K562 (cell line): ENCODE measurements at regions not wholly inside any gene's neighbourhood (a gene's known extent, or its start where the extent isn't known, plus 50 kb on each side); places are given as distances from the start of the nearest gene placed in this dataset.
A peak's percentile ranks its signal among the peaks of the same experiment; 100 is the strongest.

Experiments
- ARID3B ChIP-seq: fragments of 250-450 bp; sonication (Bioruptor Pico); IDR thresholded peaks from 2 replicates; pipeline ENCODE4 v1.4.0; 2020; ENCODE audit warnings: borderline replicate concordance
- DMBX1 ChIP-seq: fragments of 250-450 bp; sonication (Bioruptor Pico); IDR thresholded peaks from 2 replicates; pipeline ENCODE4 v1.8.0; 2022; ENCODE audit warnings: inconsistent platforms, mild to moderate bottlenecking, moderate library complexity, borderline replicate concordance
- ILK ChIP-seq: fragments of 450-650 bp; IDR thresholded peaks from 2 replicates; pipeline ENCODE4 v1.6.1; 2016; ENCODE audit warnings: missing genetic modification characterization, low read depth, mild to moderate bottlenecking, missing compliant biosample characterization, moderate library complexity, borderline replicate concordance
- RHOXF2B ChIP-seq: fragments of 250-450 bp; sonication (Bioruptor Pico); conservative IDR thresholded peaks from 2 replicates; pipeline ENCODE4 v1.5.1; 2021
- ZNF197 ChIP-seq: fragments of 200-800 bp; sonication (Bioruptor generic); IDR thresholded peaks from 2 replicates; pipeline ENCODE4 v1.6.1; 2016; ENCODE audit warnings: low read depth, missing genetic modification characterization, missing compliant biosample characterization
- ZNF253 ChIP-seq: fragments of 250-450 bp; sonication (Bioruptor Pico); conservative IDR thresholded peaks from 2 replicates; pipeline ENCODE4 v1.6.1; 2021; ENCODE audit warnings: mild to moderate bottlenecking
- ZNF324 ChIP-seq: fragments of 250-450 bp; sonication (Bioruptor Pico); IDR thresholded peaks from 2 replicates; pipeline ENCODE4 v1.4.0; 2020; ENCODE audit warnings: mild to moderate bottlenecking
- TF ChIP-seq, protein P1 (sequence below): fragments of 450-650 bp; IDR thresholded peaks from 2 replicates; pipeline ENCODE4 v1.6.1; 2016; ENCODE audit warnings: mild to moderate bottlenecking, moderate library complexity
- TF ChIP-seq, protein P2 (sequence below): fragments of 250-450 bp; sonication (Bioruptor Pico); IDR thresholded peaks from 2 replicates; pipeline ENCODE4 v1.9.0; 2021; ENCODE audit warnings: mild to moderate bottlenecking, inconsistent platforms

DNA sequence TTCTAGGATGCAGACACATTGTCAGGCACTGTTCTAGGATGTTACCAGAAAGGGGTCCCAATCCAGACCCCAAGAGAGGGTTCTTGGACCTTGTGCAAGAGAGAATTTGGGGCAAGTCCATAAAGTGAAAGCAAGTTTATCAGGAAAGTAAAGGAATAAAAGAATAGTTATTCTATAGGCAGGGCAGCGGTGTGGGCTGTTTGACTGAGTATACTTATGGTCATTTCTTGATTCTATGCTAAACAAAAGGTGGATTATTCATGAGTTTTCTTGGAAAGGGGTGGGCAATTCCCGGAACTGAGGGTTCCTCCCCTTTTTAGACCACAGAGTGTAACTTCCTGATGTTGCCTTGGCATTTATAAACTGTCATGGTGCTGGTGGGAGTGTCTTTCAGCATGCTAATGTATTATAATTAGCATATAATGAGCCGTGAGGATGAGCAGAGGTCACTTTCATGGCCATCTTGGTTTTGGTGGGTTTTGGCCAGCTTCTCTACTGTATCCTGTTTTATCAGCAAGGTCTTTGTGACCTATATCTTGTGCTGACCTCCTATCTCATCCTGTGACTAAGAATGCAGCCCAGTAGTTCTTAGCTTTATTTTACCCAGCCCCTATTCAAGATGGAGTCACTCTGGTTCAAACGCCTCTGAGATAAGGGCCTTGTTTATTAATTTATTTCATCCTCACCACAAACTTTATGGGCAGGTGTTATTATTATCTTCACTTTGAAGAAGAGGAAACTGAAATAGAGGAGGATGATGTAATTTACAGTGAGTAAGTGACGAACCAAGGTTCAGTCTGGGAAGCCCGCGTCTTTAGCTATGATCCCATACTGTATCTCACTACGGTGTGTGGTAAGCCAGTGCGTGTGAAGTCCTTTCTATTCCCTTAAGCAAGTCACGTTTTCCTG lies 186.0 kb upstream of the KLF4 start (continued):
- TF ChIP-seq ARID3B (peak; percentile 65; the same call in 1 of the 2 replicates), ZNF253 (CRISPR knock-in tag) (no peak), ILK (peak; percentile 80), RHOXF2B (CRISPR knock-in tag) (0 out of 2 replicates have a peak, but pooled peaks have one; percentile 35), DMBX1 (CRISPR knock-in tag) (peak; percentile 96; the same call in 1 of the 2 replicates), ZNF197 (CRISPR knock-in tag) (peak; percentile 98), ZNF324 (CRISPR knock-in tag) (peak; percentile 78; the same call in 1 of the 2 replicates)
- TF ChIP-seq, protein P1, sequence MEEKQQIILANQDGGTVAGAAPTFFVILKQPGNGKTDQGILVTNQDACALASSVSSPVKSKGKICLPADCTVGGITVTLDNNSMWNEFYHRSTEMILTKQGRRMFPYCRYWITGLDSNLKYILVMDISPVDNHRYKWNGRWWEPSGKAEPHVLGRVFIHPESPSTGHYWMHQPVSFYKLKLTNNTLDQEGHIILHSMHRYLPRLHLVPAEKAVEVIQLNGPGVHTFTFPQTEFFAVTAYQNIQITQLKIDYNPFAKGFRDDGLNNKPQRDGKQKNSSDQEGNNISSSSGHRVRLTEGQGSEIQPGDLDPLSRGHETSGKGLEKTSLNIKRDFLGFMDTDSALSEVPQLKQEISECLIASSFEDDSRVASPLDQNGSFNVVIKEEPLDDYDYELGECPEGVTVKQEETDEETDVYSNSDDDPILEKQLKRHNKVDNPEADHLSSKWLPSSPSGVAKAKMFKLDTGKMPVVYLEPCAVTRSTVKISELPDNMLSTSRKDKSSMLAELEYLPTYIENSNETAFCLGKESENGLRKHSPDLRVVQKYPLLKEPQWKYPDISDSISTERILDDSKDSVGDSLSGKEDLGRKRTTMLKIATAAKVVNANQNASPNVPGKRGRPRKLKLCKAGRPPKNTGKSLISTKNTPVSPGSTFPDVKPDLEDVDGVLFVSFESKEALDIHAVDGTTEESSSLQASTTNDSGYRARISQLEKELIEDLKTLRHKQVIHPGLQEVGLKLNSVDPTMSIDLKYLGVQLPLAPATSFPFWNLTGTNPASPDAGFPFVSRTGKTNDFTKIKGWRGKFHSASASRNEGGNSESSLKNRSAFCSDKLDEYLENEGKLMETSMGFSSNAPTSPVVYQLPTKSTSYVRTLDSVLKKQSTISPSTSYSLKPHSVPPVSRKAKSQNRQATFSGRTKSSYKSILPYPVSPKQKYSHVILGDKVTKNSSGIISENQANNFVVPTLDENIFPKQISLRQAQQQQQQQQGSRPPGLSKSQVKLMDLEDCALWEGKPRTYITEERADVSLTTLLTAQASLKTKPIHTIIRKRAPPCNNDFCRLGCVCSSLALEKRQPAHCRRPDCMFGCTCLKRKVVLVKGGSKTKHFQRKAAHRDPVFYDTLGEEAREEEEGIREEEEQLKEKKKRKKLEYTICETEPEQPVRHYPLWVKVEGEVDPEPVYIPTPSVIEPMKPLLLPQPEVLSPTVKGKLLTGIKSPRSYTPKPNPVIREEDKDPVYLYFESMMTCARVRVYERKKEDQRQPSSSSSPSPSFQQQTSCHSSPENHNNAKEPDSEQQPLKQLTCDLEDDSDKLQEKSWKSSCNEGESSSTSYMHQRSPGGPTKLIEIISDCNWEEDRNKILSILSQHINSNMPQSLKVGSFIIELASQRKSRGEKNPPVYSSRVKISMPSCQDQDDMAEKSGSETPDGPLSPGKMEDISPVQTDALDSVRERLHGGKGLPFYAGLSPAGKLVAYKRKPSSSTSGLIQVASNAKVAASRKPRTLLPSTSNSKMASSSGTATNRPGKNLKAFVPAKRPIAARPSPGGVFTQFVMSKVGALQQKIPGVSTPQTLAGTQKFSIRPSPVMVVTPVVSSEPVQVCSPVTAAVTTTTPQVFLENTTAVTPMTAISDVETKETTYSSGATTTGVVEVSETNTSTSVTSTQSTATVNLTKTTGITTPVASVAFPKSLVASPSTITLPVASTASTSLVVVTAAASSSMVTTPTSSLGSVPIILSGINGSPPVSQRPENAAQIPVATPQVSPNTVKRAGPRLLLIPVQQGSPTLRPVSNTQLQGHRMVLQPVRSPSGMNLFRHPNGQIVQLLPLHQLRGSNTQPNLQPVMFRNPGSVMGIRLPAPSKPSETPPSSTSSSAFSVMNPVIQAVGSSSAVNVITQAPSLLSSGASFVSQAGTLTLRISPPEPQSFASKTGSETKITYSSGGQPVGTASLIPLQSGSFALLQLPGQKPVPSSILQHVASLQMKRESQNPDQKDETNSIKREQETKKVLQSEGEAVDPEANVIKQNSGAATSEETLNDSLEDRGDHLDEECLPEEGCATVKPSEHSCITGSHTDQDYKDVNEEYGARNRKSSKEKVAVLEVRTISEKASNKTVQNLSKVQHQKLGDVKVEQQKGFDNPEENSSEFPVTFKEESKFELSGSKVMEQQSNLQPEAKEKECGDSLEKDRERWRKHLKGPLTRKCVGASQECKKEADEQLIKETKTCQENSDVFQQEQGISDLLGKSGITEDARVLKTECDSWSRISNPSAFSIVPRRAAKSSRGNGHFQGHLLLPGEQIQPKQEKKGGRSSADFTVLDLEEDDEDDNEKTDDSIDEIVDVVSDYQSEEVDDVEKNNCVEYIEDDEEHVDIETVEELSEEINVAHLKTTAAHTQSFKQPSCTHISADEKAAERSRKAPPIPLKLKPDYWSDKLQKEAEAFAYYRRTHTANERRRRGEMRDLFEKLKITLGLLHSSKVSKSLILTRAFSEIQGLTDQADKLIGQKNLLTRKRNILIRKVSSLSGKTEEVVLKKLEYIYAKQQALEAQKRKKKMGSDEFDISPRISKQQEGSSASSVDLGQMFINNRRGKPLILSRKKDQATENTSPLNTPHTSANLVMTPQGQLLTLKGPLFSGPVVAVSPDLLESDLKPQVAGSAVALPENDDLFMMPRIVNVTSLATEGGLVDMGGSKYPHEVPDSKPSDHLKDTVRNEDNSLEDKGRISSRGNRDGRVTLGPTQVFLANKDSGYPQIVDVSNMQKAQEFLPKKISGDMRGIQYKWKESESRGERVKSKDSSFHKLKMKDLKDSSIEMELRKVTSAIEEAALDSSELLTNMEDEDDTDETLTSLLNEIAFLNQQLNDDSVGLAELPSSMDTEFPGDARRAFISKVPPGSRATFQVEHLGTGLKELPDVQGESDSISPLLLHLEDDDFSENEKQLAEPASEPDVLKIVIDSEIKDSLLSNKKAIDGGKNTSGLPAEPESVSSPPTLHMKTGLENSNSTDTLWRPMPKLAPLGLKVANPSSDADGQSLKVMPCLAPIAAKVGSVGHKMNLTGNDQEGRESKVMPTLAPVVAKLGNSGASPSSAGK, result no peak
- TF ChIP-seq, protein P2, sequence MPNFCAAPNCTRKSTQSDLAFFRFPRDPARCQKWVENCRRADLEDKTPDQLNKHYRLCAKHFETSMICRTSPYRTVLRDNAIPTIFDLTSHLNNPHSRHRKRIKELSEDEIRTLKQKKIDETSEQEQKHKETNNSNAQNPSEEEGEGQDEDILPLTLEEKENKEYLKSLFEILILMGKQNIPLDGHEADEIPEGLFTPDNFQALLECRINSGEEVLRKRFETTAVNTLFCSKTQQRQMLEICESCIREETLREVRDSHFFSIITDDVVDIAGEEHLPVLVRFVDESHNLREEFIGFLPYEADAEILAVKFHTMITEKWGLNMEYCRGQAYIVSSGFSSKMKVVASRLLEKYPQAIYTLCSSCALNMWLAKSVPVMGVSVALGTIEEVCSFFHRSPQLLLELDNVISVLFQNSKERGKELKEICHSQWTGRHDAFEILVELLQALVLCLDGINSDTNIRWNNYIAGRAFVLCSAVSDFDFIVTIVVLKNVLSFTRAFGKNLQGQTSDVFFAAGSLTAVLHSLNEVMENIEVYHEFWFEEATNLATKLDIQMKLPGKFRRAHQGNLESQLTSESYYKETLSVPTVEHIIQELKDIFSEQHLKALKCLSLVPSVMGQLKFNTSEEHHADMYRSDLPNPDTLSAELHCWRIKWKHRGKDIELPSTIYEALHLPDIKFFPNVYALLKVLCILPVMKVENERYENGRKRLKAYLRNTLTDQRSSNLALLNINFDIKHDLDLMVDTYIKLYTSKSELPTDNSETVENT, result no peak
